ENCODE measurements at regions not wholly inside any gene's neighbourhood (a gene's known extent, or its start where the extent isn't known, plus 50 kb on each side); places are given as distances from the start of the nearest gene placed in this dataset.
"Not testable (repeated sequence)": the region's sequence is repeated elsewhere in the genome, so short reads cannot be mapped to it uniquely, and the experiment has no call there.

DNA sequence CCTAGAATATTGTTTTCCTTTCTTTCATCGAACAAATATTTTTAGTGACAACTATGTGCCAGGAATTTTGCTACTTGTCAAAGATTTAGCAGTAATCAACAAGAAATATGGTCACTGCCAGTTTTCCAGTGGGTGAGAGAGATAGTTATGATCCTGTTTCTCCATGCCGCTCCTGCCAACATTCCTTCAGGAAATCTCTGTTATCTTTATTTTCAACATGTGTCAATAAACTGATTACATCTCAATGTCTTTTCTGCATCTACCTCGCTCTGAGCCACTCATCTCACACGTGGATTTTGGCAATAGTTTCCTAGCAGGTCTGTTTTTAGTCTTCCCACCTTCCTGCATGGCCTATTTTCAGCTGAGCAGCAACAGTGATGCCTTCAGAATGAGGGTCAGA is 650.0 kb upstream of the STXBP6 start:
- FAIRE-seq (no peak), DNase-seq (ENCODE audit: low spot score) (no peak)

- no peak for FAIRE-seq
- DNase-seq (ENCODE audit: low spot score), result no peak
Observed at GRCh38 chr14:25698111-25698510, 648.2 kb upstream of the STXBP6 start.

GRCh38 chr14:25696176-25696575 is 646.2 kb upstream of the STXBP6 start:
- DNase-seq (ENCODE audit: low spot score) (no peak), FAIRE-seq (no peak)

DNA sequence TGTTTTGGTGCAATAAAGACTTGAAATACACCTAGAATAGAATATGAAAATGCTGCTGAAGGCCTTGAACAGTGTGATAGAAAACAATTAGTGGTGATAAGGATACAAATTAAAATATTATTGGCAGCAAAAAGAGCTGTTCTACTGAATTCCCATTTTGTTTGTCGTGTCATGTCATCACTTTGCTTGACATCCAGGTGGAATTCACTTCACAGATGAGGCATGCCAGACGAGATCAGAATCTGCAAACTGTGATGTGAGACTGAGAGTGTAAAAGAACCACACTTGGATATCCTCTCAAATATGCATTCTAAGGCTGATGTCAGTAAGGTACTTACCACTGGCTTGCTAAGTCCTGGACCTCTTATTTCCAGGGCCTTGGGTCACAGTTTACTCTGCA is 635.1 kb upstream of the STXBP6 start:
- DNase-seq (ENCODE audit: low spot score) (no peak), FAIRE-seq (no peak)

DNA sequence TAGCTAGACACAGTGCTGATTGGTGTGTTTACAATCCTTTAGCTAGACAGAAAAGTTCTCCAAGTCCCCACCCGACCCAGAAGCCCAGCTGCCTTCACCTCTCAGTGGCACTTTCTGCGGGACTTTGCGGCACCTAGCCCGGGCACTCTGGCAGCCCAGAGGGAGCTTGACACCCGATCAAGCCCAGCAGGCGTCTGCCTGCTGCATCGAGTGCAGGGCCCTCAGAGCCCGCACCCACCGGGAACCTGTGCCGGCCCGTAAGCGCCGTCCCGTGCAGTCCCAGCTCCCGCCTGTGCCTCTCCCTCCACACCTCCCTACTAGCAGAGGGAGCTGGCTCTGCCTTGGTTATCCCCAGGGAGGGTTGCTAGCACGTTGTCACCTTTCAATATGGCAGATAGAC is 631.0 kb upstream of the STXBP6 start:
- DNase-seq (ENCODE audit: low spot score), result no peak
- no peak for FAIRE-seq

- FAIRE-seq; DNase-seq (ENCODE audit: low spot score): not testable (repeated sequence)
Observed at GRCh38 chr14:25680511-25680910, 630.6 kb upstream of the STXBP6 start.

GRCh38 chr14:25677111-25677510 is 627.2 kb upstream of the STXBP6 start:
- no peak for FAIRE-seq
- DNase-seq (ENCODE audit: low spot score), result no peak

- DNase-seq (ENCODE audit: low spot score), result no peak
- no peak for FAIRE-seq
Observed at GRCh38 chr14:25667387-25667786, 617.4 kb upstream of the STXBP6 start.

GRCh38 chr14:25666877-25667276 is 616.9 kb upstream of the STXBP6 start:
- no peak for DNase-seq (ENCODE audit: low spot score)
- FAIRE-seq, result no peak

- DNase-seq (ENCODE audit: low spot score) (no peak), FAIRE-seq (no peak)
Observed at GRCh38 chr14:25658988-25659387, 609.0 kb upstream of the STXBP6 start.

DNA sequence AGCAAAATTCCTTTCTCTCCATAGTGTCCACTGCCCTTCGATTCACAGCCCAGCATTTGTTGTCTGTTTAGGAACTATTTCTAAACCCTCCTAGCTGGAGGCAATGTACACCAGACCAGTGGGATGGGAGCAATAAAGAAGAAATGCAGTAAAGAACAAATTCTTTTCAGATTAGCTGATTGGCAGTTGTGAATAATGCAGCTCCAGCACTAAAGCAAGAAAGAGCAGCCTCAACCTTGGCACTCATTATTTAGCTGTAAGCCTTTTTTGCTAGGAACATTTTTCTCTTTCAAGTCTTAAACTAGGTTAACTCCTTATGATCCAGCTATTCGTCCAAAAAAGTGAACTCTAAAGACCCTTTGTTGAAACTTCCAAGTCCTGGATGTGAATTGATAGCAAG is 580.5 kb upstream of the STXBP6 start:
- FAIRE-seq (no peak), DNase-seq (ENCODE audit: low spot score) (no peak)

DNA sequence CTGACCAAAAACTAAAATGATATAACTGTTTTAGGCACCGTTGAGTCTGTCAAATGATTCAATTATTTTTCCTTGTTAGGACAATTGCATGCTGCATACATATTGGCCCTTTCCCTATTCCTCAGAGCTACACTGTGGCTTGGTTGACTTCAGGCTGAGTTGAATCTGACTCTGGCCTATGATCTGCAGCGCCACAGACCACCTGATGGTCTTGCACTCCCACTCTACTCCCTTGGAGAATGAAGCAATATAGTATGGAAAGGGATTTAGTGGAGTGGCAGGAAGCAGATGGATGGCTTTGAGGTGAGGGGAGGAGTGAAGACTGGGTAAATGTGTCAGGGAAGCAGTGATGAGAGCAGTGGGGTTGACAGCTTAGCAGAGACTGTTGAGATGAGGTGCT is 579.0 kb upstream of the STXBP6 start:
- FAIRE-seq (no peak), DNase-seq (ENCODE audit: low spot score) (no peak)

- FAIRE-seq (no peak), DNase-seq (ENCODE audit: low spot score) (no peak)
Observed at GRCh38 chr14:25628390-25628789, 578.4 kb upstream of the STXBP6 start.

DNA sequence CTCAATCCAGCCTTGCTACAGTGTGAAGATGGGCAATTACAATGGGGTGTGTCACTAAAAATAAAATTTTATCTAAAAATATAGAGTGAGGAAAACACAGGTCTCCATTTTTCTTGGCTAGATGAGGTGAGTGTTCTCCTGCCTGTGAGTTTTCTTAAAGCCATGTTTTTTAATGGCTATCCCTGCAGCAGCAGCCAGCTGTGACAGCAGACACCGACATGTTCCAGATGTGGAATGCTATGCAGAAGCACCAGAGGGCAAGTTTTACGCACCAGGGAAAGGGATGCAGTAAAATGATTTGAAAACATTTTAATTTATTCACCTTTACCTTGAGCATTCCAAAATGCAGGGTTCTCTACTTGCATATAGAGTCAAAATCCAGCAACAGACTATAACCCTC is 577.0 kb upstream of the STXBP6 start:
- no peak for FAIRE-seq

GRCh38 chr14:25622763-25623162 is 572.8 kb upstream of the STXBP6 start:
- no peak for DNase-seq (ENCODE audit: low spot score)
- no peak for FAIRE-seq

More for the DNA sequence above, 577.0 kb upstream of the STXBP6 start:
- DNase-seq (ENCODE audit: low spot score), result no peak

DNA sequence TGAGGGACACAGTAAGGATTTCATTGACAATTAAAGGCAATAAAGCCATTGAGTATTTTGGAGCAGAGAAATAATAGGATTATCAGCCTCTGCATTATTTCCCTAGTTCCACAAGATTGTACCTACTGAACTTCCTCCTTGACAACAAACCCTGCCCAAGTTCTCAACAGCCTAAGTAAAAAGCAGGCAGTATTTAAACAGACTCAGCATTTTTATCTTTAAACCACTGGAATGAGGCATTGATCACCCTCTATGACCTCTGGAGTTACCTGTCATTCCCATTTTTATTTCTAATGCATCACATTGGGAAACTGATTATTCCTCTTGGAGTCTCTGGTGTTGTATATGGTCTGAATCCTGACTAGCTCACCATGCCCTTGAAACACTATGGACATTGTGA is 570.6 kb upstream of the STXBP6 start:
- no peak for DNase-seq (ENCODE audit: low spot score)

GRCh38 chr14:25615174-25615573 is 565.2 kb upstream of the STXBP6 start:
- FAIRE-seq (no peak), DNase-seq (ENCODE audit: low spot score) (no peak)

More for the DNA sequence above, 570.6 kb upstream of the STXBP6 start:
- no peak for FAIRE-seq

GRCh38 chr14:25607192-25607591 is 557.2 kb upstream of the STXBP6 start:
- no peak for FAIRE-seq
- no peak for DNase-seq (ENCODE audit: low spot score)

DNA sequence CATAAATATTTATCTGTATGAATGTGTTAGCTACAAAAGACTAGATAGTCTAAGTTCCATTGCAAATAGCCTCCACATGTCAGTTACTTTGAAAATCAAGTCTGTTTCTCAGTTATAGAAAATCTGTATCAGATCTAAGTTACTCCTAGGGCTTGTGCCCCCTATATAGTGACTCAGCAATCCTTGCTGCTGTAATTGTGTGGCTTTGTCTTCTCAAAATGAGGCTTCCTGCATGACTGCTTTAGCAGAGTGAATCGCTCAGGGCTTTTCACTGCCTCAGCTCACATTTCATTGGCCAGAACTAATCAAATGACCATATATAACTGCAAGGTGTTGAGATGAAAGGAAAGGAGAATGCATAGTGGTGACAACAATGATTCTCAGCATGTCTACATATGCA is 552.2 kb upstream of the STXBP6 start:
- FAIRE-seq, result no peak

DNA sequence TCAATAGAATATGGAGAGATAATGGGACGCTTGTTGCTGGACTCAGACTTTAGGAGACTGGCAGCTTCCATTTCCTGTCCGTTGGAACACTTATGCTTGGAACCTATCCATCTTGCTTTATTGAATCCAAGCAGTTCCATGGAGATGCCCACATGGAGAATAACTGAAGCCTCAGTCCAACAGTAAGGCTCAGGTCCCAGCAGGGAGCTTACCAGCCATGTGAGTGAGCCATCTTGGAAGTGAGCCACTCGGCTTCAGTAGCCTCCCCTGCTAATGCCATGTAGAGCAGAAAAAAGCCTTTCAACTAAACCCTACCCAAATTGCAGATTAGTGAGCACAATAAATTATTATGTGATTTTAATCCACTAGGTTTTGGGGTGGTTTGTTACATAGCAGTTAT is 538.8 kb upstream of the STXBP6 start:
- FAIRE-seq, result no peak
- DNase-seq (ENCODE audit: low spot score), result no peak

More for the DNA sequence above, 552.2 kb upstream of the STXBP6 start:
- DNase-seq (ENCODE audit: low spot score), result no peak

GRCh38 chr14:25574628-25575325 is 524.8 kb upstream of the STXBP6 start:
- DNase-seq (ENCODE audit: low spot score) (no peak), FAIRE-seq (no peak)

- DNase-seq (ENCODE audit: low spot score), result no peak
- FAIRE-seq, result no peak
Observed at GRCh38 chr14:25570483-25570882, 520.5 kb upstream of the STXBP6 start.

DNA sequence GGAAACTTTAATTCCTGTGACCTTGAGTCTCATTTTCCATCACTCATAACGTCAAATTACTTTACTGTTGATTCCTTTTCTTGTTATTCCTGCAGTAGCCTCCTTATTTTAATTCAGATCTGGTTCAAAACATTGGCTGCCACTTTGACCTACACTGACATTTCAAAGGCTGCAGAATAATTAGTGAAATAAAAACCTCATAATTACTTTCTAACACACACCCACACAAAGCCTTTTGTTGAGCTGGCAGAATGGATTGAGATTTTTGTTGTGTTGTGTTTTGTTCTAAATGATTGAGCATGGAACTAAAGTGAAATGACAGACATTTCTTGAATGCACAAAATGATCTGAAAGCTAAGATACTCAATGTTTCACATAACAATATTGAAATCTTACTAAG is 507.5 kb upstream of the STXBP6 start:
- FAIRE-seq, result no peak
- DNase-seq (ENCODE audit: low spot score), result no peak

DNA sequence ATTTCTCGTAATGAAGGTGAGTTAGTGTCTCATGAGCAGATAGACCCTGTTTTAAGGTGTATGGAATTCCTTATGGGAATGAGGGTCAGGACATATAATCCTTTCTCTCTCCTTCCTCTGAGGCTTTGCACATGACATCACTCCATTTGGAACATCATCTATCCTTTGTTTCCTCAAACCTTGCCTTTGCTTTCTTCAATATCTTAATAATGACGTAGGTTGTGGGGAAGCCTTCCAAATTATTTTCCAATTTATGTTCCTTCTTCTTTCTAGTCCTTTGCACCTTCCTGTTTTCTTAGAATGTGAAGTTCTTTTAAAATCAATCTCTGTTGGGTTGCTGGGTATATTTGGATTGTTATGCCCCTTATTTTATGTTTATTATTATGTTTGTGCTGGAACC is 502.9 kb upstream of the STXBP6 start:
- DNase-seq (ENCODE audit: low spot score), result no peak
- no peak for FAIRE-seq
